K562 (cell line): ENCODE measurements at regions not wholly inside any gene's neighbourhood (a gene's known extent, or its start where the extent isn't known, plus 50 kb on each side); places are given as distances from the start of the nearest gene placed in this dataset.

ENCODE experiments used
- ATAC-seq: fragments of 200-7000 bp; cut with Tn5 transposase; 3 replicates; pipeline ENCODE4 v1.9.1; 2020; ENCODE audit warnings: moderate library complexity
- BruUV-seq: library from RNA; stranded (reverse); fragments of 400-500 nt; replicated peaks from 2 replicates; lab custom pipeline; 2021; lab: Mats Ljungman, UMichigan
- CTCF ChIA-PET: fragments of 300-600 bp; formaldehyde crosslinking; extraction: SDS; loops from one replicate; lab custom pipeline; 2021; ENCODE audit warnings: low intra/inter-chr PET ratio; lab: Yijun Ruan, JAX
- POLR2A ChIA-PET: fragments of 300-600, 350-650 bp; sonication (Branson Sonifier 250); formaldehyde crosslinking; extraction: SDS; loops from one replicate; lab custom pipeline; 2021; ENCODE audit warnings: antibody characterized with exemption, inconsistent platforms; lab: Yijun Ruan, JAX
- DNase-seq, 4 experiments: peaks; one replicate each; pipeline versions ENCODE4 v3.0.0 to v3.0.0-alpha.2; 2011 to 2018; ENCODE audit warnings: low spot score in 3 of 4, mixed read lengths in 3 of 4; ENCODE audit errors: extremely low read depth in 1 of 4
- FAIRE-seq: peaks from 2 replicates; lab custom pipeline; 2011; peaks lifted over from hg19 to GRCh38; lab: Jason Lieb, UNC
- H2AFZ ChIP-seq: 2 replicates; pipeline ENCODE4 v1.6.0; 2011; ENCODE audit warnings: low read depth, low read length, control low read depth, inconsistent platforms
- H3K27ac ChIP-seq: fragments of 200-600 bp; 3 replicates; pipeline ENCODE4 v1.8.0; 2011; ENCODE audit warnings: low read depth, mild to moderate bottlenecking, control low read depth, inconsistent platforms, low read length, moderate library complexity, mixed read lengths; ENCODE audit errors: extremely low read depth
- H3K27me3 ChIP-seq, 2 experiments: fragments of 300-600 bp in 1 of 2; 2 replicates in 1 of 2; 3 replicates in 1 of 2; pipeline versions ENCODE4 v1.6.0 to v1.8.0; 2011; ENCODE audit warnings: inconsistent platforms in 2 of 2, low read length in 2 of 2, mild to moderate bottlenecking in 1 of 2, mixed read lengths in 1 of 2, moderate library complexity in 1 of 2; ENCODE audit not compliant: control insufficient read depth in 2 of 2, insufficient read depth in 2 of 2
- H3K36me3 ChIP-seq: fragments of 300-600 bp; 3 replicates; pipeline ENCODE4 v1.8.0; 2011; ENCODE audit warnings: mild to moderate bottlenecking, low read length, inconsistent platforms; ENCODE audit not compliant: control insufficient read depth, insufficient read depth
- H3K4me1 ChIP-seq, 2 experiments: fragments of 200-600 bp in 1 of 2; replicated peaks in 1 of 2; 2 replicates in 1 of 2; 3 replicates in 1 of 2; pipeline versions ENCODE4 v1.5.1 to v1.8.0; 2011; ENCODE audit warnings: inconsistent platforms in 2 of 2, low read length in 2 of 2, mild to moderate bottlenecking in 1 of 2, mixed read lengths in 1 of 2, moderate library complexity in 1 of 2; ENCODE audit not compliant: control insufficient read depth in 2 of 2, insufficient read depth in 2 of 2
- H3K4me2 ChIP-seq: 2 replicates; pipeline ENCODE4 v1.6.1; 2011; ENCODE audit warnings: low read length, control low read depth, inconsistent platforms, mixed read lengths; ENCODE audit not compliant: insufficient read depth
- H3K4me3 ChIP-seq: fragments of 200-600 bp; sonication (generic), shearing (Covaris generic); 2 replicates; pipeline ENCODE4 v1.5.1; 2016; ENCODE audit warnings: control low read depth, inconsistent platforms
- H3K79me2 ChIP-seq: fragments of 200-600 bp; 3 replicates; pipeline ENCODE4 v1.8.0; 2011; ENCODE audit warnings: low read length, inconsistent platforms; ENCODE audit not compliant: control insufficient read depth, insufficient read depth
- H3K9ac ChIP-seq, 2 experiments: 2 replicates each; pipeline versions ENCODE4 v1.6.0 to v1.6.1; 2011; ENCODE audit warnings: low read depth in 2 of 2, low read length in 2 of 2, control low read depth in 1 of 2, inconsistent platforms in 1 of 2, mild to moderate bottlenecking in 1 of 2, mixed read lengths in 1 of 2; ENCODE audit not compliant: insufficient read depth in 1 of 2
- H3K9me1 ChIP-seq: one replicate; pipeline ENCODE4 v1.6.0; 2011; ENCODE audit warnings: inconsistent platforms, mild to moderate bottlenecking, low read length, moderate library complexity; ENCODE audit not compliant: control insufficient read depth, insufficient read depth
- H3K9me3 ChIP-seq: replicated peaks from 2 replicates; pipeline ENCODE4 v1.5.1; 2011; ENCODE audit warnings: low read depth, low read length, inconsistent platforms; ENCODE audit not compliant: control insufficient read depth, insufficient read depth
- H4K20me1 ChIP-seq: replicated peaks from 2 replicates; pipeline ENCODE4 v1.6.1; 2011; ENCODE audit warnings: low read length, inconsistent platforms, mixed read lengths; ENCODE audit not compliant: control insufficient read depth, insufficient read depth
- EGR1 ChIP-seq: fragments of 450-650 bp; conservative IDR thresholded peaks from 2 replicates; pipeline ENCODE4 v1.6.1; 2017; ENCODE audit warnings: mild to moderate bottlenecking
- MECOM ChIP-seq: fragments of 250-450 bp; sonication (Bioruptor Pico); IDR thresholded peaks from 2 replicates; pipeline ENCODE4 v1.8.0; 2022; ENCODE audit warnings: inconsistent platforms
- POLR2G ChIP-seq: fragments of 200-400 bp; formaldehyde crosslinking; IDR thresholded peaks from 2 replicates; pipeline ENCODE4 v1.6.1; 2017; ENCODE audit warnings: low read depth, mild to moderate bottlenecking, antibody characterized with exemption, low read length, moderate library complexity
- RB1 ChIP-seq: fragments of 450-650 bp; IDR thresholded peaks from 2 replicates; pipeline ENCODE4 v1.6.1; 2017; ENCODE audit warnings: low read depth, mild to moderate bottlenecking
- U2AF2 ChIP-seq: fragments of 200-400 bp; formaldehyde crosslinking; optimal IDR thresholded peaks from 2 replicates; pipeline ENCODE3; 2017; ENCODE audit warnings: low read depth, mild to moderate bottlenecking, low read length
- ZNF77 ChIP-seq: fragments of 250-450 bp; sonication (Bioruptor Pico); IDR thresholded peaks from 2 replicates; pipeline ENCODE4 v1.5.0; 2020
- WGBS: fragments of 100-300 bp; shearing (Covaris generic); methylation state at CpG from one replicate; pipeline ENCODE4 v1.1.6; 2016; ENCODE audit warnings: low coverage, mixed read lengths; ENCODE audit not compliant: insufficient coverage; ENCODE audit errors: missing lambda C conversion rate; 5-methylcytosine and 5-hydroxymethylcytosine counted together
- in situ Hi-C: fragments of 300-500 bp; cut with MboI; formaldehyde crosslinking; loops from 4 replicates; pipeline ENCODE4 v1.15.0; 2018; ENCODE audit warnings: inconsistent platforms, mixed read lengths
- intact Hi-C: fragments of 100-400 bp; cut with micrococcal nuclease; formaldehyde crosslinking; loops from 2 replicates; pipeline ENCODE4 v1.14.2; 2022
- TF ChIP-seq, protein P1 (sequence below): sonication (generic); formaldehyde crosslinking; IDR thresholded peaks from 2 replicates; pipeline ENCODE4 v1.8.1; 2023; ENCODE audit warnings: mild to moderate bottlenecking, missing genetic modification reagents
- TF ChIP-seq, protein P2 (sequence below): sonication (generic); formaldehyde crosslinking; IDR thresholded peaks from 2 replicates; pipeline ENCODE4 v1.8.0; 2023; ENCODE audit warnings: mild to moderate bottlenecking, missing genetic modification reagents

DNA sequence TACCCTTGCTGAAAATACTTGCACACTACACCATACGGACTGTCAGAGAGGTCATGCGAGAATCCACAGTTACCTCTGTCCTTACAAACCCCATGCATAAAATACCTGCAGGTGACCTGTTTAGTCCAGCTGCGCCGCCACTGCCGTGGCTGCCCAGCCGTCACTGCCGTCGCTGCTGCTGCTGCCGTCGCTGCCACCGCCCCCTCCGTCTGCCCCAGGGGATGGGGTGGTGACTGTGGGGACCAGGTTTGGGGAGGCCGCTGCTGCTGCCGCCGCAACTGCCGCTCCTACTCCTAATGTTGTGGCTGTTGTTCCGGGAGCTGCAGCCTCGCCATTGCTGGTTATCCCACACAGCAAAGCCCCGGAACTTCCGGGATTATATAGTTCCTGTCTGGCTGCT lies 141.8 kb upstream of the ZCCHC13 start:
- WGBS, result 45% methylated on average over 13 of the region's 20 CpGs
- H3K4me2 ChIP-seq, result no peak overlapping the region
- no peak overlapping the region for H3K4me3 ChIP-seq
- no peaks in the 10 kb centered on the region for H3K79me2 ChIP-seq
- no peaks in the 10 kb centered on the region for H3K36me3 ChIP-seq
- intact Hi-C loops (no loop called here), in situ Hi-C loops (no loop called here)
- 0 out of 5 replicates have a peak, but pooled peaks cover 0 to 4% of the 10 kb centered on the region in 2 experiments for H3K27me3 ChIP-seq
- ChIA-PET POLR2A (interaction anchor here (0.7 kb wide), 1 partner anchor 876 kb away, joined by 3 read pairs; no protein-coding TSS in a partner anchor), CTCF (no interaction called here)
- no peaks in the 10 kb centered on the region for H3K9me3 ChIP-seq
- H3K9ac ChIP-seq, result no peak overlapping the region
- FAIRE-seq (no peak), DNase-seq (no peak), ATAC-seq (no peak)
- no peak overlapping the region for H2AFZ ChIP-seq
- BruUV-seq, result no TSS peak
- H3K9me1 ChIP-seq, result no peaks in the 10 kb centered on the region
- no peaks in the 10 kb centered on the region for H3K4me1 ChIP-seq
- H3K27ac ChIP-seq, result no peak overlapping the region
- TF ChIP-seq, protein P1, sequence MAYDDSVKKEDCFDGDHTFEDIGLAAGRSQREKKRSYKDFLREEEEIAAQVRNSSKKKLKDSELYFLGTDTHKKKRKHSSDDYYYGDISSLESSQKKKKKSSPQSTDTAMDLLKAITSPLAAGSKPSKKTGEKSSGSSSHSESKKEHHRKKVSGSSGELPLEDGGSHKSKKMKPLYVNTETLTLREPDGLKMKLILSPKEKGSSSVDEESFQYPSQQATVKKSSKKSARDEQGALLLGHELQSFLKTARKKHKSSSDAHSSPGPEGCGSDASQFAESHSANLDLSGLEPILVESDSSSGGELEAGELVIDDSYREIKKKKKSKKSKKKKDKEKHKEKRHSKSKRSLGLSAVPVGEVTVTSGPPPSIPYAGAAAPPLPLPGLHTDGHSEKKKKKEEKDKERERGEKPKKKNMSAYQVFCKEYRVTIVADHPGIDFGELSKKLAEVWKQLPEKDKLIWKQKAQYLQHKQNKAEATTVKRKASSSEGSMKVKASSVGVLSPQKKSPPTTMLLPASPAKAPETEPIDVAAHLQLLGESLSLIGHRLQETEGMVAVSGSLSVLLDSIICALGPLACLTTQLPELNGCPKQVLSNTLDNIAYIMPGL (CRISPR knock-in tag), result no peak
- TF ChIP-seq EGR1 (no peak), POLR2G (no peak), MECOM (CRISPR knock-in tag) (no peak), RB1 (no peak), ZNF77 (CRISPR knock-in tag) (no peak), U2AF2 (no peak)
- TF ChIP-seq, protein P2, sequence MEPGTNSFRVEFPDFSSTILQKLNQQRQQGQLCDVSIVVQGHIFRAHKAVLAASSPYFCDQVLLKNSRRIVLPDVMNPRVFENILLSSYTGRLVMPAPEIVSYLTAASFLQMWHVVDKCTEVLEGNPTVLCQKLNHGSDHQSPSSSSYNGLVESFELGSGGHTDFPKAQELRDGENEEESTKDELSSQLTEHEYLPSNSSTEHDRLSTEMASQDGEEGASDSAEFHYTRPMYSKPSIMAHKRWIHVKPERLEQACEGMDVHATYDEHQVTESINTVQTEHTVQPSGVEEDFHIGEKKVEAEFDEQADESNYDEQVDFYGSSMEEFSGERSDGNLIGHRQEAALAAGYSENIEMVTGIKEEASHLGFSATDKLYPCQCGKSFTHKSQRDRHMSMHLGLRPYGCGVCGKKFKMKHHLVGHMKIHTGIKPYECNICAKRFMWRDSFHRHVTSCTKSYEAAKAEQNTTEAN (CRISPR knock-in tag), result no peak
- H4K20me1 ChIP-seq, result no peaks in the 10 kb centered on the region
